NK-92 (cell line): ENCODE measurements at regions not wholly inside any gene's neighbourhood (a gene's known extent, or its start where the extent isn't known, plus 50 kb on each side); places are given as distances from the start of the nearest gene placed in this dataset.

Experiments used
- DNase-seq: peaks from one replicate; lab custom pipeline; 2025; ENCODE audit not compliant: unreplicated experiment; lab: John Stamatoyannopoulos, UW

DNA sequence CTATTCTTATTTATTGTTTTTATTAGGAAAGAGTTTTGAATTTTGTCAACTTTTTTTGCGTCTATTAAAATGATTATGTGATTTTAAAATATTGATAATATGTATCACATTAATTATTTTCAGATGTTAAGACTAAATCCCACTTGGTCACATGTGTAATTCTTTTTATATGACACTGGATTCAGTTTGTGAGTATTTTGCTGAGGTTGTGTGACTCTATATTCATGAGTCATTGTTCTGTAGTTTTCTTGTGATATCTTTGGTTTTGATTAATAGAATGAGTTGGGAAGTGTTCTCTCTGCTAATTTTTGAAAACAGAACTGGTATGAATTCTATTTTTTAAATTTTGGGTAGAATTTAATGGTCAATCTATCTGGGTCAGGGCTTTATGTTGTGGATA is 317.9 kb downstream of the ETS1 start:
- no peak for DNase-seq

DNA sequence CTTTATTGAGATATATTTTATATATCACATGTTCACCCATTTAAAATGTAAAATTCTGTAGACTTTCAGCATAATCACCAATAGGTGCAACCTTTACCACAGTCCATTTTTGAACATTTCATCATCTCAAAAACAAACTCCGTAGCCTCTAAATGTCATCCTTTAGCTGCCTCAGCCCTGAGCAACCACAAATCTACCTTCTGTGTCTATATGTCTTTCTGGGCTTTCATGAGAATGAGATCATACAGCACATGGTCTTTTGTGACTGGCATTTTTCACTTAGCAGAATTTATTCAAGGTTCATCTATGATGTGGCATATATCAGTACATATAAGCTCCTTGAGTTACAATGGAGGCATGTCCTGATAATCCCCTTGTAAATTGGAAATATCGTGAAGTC is 320.5 kb downstream of the ETS1 start:
- no peak for DNase-seq

DNA sequence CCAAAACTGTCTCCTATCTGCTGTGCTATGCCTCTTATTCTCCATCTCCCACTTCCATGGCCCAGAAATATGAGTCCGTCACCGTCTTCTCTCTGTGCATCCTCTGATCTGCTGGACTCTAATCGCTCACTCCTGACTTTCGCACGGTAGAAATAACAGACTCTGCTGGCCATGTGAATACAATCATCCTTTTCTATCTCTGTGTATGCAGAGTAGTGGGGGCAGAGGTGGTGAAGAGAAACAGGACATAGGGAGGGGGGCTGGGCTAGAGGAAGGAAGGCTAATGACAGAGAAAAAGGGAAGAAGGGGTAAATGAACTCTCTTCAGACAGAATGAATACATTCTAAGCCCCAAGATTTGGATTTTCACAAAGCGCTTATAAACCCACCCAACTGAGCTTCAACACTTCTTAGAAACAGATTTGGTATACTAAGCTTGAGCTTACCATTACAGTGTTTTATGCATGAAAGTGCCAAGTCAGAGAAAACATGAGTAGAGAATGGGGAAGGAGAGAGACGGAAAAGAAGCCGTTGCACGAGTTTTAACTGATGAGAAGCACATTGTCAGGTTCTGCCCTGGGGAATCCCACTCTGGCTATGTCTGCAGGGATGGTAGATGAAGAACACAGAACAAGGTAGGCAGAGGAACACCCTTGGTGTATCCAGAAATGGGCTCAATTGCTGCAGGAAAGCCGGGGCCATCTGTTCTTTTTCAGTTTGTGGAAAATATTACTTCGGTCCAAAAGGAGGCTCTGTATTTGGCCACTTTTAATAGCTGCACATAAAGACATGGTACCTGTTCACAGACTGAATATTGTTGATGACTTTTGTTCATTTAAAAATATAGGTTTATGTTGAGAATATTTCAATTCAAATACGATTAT is 324.7 kb downstream of the ETS1 start:
- no peak for DNase-seq

- DNase-seq, result no peak
Observed at GRCh38 chr11:128261011-128261421, 326.3 kb downstream of the ETS1 start.

- no peak for DNase-seq
Observed at GRCh38 chr11:128260398-128260797, 327.0 kb downstream of the ETS1 start.

DNA sequence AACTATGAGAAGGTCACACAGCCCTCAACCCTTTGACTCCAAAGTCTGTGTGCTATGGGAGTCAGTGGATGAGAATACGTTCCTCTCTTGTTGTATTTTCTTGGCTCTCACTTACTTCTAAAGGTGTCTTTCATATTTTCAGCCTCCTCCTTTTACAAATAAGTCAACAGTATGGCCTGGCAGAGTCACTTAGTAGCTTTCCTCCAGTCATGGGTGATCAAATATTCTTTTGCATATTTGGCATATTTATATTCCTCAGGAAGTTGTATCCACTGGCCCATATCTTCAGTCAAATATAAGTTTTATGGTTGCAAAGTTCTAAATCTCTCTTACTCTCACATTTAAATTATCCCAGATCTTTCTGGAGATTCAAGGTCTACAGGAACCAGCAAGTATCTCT is 327.5 kb downstream of the ETS1 start:
- no peak for DNase-seq

DNA sequence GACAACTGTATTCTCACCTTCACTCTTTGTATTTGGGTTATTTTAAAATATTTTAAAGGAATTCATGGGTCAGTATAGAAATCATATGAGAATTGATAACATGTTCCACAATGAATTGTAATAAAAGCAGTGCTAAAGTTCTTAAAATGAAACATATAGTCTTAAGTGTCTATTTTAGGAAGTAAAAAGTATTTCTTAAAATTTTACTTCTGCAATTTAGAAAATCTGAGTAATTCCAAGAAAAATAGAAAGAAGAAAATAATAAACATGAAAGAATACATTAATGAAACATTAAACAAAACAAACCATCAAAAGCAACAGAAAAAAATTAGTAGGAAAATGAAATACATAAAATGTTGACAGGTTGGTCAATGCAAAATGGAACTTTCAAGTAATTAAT is 332.4 kb downstream of the ETS1 start:
- DNase-seq, result no peak

DNA sequence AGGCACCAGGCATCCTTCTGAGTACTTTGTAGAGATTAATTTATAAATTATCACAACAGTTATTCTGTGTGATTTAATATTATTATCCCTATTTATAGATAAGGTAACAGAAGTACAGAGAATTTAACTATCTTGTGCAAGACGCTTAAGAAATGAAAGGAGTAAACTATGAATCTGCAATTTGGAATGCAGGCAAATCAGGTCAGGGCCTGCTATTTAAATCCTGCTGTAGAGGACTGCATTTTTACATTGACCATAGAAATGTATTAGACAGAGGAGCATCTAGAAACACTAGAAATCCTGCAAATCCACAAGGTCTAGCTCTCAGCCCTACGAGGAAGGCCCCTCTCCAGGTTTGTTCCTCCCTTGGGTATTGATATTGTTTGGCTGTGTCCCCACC is 336.2 kb downstream of the ETS1 start:
- no peak for DNase-seq

DNA sequence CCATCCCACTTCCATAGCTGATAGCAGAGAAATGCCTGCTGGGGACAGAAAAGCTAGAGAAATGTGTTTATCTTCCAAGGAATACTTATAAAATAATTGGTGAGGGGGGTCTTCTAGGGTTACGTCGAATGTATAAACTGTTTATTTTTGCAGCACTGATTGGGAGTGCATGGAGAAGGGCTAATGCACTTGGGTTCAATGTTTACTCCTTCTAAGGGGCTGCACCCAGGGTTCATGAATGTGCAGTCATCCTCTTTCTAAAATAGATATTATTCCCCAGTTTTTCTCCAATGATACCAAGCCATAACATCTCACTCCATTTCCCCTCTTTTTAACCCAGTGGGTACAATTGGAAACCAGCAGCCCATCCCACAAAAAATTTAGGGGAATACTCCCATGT is 336.9 kb downstream of the ETS1 start:
- DNase-seq, result no peak

- DNase-seq, result no peak
Observed at GRCh38 chr11:128246810-128247594, 340.4 kb downstream of the ETS1 start.

DNA sequence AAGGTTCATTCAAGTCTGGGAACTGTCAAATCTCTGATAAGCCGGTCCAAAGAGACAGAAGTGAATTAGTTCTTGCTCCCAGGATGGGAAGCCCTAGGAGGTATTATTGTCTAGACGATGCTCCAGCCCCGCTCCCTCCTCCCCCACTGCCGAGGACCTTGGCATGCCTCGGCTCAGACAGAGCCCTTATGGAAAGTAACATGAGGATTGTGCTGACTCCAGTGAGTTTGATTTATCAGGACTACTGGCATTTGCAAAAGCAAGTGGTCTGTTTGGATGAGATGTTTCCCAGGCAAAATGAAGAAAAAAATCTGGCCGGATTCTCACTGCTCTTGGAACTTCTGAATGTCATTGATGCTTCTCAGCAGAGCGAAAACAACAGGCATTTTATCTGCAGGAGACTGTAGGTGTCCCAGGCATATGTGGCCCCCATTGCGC is 341.0 kb downstream of the ETS1 start:
- DNase-seq, result no peak

DNA sequence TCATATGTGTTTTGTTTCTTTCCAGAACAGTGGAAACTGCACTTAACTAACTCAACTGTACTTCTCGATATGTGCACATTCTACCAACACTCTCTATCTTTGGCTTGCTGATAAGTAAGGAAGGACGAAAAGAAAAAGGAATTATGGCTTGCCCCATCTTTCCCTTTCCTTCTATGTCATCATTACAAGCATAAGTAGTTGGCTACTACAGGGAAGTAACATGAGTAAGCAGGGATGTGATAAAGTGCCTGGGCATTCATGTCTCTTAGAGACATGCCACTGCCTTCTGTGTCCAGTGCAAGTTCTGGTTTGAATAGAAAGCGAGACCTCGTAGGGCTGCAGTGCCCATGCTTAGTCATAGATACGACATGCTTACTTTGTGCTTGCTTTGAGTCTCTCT is 342.5 kb downstream of the ETS1 start:
- DNase-seq, result no peak

DNA sequence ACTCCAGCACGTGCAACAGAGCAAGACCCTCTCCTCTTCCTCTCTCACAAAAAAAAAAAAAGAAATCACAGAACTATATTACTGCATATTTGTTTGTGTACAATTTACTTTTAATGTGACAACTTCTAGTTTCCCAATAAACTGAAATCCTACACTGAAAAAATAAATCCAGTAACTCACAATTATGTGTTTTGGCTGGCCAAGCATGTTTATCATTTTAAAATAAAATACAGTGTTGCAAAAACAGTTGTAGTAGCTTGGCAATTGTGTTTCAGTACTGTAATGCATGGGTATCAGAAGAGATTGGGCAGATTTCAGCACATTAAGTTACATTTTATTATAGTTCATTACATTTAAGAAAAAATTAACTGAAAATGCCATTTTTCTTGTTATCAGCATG is 344.9 kb downstream of the ETS1 start:
- DNase-seq, result no peak

GRCh38 chr11:128240546-128240945 is 346.8 kb downstream of the ETS1 start:
- no peak for DNase-seq

DNA sequence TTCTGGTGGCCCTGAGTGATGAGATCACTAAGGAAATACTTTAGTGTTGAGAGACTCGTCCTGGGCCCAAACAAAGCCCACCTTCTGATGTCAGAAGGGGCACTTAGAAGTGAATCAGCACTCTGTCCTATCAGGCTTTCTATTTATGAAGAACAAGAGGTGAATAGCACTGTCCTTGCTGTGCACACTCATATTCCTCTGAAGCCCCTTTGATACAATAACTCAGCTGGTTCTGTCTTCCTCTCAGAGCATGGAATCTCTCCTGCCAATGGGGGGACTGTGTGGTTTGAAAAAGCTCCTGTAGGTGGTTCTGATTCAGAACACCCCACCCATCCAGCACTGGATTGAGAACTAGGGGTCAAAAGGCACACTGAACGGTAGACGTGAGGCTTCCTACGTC is 348.1 kb downstream of the ETS1 start:
- no peak for DNase-seq

DNA sequence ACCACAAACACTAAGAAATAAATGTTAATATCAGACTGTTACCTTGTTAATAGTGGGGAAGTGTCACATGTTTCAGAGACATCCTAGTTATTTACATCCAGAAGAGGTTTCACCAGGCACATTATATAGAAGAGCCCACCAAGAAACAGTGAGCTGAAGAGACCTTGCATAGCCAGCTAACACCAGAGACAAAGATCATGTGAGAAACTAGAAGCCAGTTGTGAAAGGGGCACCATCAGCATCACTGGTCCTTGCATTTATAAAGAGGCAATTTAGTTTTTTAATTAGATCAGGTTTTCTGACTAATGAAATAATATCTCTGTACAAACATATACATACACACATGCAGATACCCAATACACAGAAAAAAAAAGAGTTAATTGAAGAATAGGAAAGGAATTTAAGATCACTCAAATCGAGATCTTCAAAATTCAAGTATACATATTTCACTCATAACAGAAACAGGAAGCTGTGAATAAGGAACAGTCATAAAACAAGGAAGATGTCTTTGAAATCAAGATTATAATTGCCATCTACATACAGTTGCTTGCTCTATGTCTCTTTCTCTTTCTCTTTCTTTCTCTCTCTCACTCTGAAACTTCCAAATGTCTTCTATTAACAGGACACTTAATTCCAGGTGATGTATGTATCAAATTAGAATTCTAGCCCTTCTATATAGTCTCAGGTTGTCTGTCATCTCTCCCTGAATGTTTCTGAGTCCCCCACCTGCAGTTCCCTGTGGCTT is 348.7 kb downstream of the ETS1 start:
- no peak for DNase-seq

- no peak for DNase-seq
Observed at GRCh38 chr11:128236506-128237498, 350.6 kb downstream of the ETS1 start.

DNA sequence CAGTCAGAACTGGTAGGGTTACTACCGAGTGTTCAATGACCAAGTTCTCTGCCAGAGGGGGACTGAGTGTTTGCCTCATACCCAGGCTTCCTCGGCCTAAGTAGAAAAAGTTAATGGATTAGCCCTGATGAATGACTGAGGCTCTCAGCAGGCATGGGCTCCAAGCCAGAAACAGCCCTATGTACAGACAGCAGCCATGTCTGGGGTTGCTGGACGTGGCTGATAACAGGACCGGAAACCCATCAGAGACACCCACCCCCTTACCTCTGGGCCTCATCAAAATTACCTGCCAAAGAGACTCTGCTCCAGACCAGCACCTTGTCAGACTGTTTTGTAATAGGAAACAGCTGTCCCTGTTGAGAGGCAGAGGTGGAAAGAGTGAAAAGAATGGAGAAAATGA is 351.4 kb downstream of the ETS1 start:
- DNase-seq, result no peak

GRCh38 chr11:128235426-128235825 is 351.9 kb downstream of the ETS1 start:
- no peak for DNase-seq

DNA sequence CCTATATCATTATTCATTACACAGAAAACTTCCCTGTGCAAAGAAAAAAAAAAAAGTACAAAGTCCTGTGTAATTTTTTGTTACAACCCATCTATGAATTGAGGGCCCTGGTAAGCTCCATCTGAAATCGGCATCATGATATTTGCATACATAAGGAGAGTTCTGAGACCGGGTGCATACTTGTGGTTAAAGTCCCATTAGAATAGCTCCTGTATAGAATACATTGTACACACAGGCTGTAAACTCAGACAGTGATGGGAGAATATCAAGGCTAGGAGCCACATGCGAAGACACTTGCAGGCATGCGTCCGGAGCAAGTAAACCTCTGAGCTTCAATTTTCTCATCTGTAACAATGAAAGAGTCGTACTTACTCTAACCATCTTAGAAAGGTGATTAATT is 353.2 kb downstream of the ETS1 start:
- DNase-seq, result no peak
